NCI-H2107 treated with DMSO at 0.1 percent for 48 hours (cell line): ENCODE measurements at regions not wholly inside any gene's neighbourhood (a gene's known extent, or its start where the extent isn't known, plus 50 kb on each side); places are given as distances from the start of the nearest gene placed in this dataset.
"Not testable (repeated sequence)": the region's sequence is repeated elsewhere in the genome, so short reads cannot be mapped to it uniquely, and the experiment has no call there.

Experiments used
- DNase-seq: peaks from one replicate; lab custom pipeline; 2025; ENCODE audit not compliant: unreplicated experiment; lab: John Stamatoyannopoulos, UW

DNA sequence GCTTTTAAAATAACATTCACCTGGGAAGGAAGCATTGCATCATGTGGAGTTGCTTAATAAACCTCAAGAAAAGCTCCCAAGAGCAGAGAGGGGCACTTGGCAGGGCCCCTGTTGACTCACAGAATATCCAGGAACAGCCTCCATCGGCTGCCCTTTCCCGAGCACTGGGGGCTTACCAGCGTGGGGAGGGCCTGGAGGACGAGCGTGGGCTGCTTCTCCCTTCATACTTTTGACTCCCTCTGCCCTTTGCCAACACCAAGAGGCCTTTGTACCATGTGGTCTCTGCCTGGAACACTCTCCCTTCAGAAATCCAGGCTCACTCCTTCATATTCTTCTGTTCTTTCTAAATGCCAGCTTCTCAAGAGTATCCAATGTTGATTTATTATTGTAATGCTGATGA, 492.1 kb upstream of the TMEM132C start:
- no peak for DNase-seq

DNA sequence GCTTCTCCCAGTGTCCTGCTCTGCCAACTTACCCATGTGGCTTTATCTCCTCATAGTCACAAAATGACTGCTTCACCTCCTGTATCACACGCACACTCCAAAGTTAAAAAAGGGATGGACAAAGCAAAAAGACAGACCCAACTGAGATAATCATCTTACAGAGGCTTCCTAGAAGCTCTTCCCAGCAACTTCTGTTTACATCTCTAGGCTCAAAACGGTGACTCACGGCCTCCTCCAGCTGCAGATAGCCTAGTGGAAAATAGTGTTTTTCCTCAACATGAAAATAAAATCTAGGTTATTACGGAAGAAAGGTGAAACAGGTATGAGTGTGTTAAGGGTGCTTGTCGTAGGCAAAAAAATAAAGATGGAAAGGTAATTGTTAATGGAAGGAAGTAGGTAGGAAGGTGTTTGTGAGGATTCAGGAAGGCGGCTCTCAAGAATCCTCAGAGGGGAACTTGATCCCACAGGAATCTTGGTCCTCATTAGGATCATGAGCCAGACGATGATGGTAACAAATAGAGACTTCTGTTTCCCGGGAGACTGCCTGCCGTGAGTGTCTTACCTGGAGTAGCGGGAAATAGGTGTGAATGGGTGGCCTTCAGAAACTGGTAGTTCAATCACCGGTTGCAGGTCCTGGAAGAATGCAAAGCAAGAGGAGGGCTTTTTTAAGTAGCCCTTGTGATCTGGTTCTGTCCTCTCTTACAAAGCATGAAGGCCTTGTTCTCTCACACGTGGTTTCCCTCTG, 487.5 kb upstream of the TMEM132C start:
- DNase-seq, result no peak

DNA sequence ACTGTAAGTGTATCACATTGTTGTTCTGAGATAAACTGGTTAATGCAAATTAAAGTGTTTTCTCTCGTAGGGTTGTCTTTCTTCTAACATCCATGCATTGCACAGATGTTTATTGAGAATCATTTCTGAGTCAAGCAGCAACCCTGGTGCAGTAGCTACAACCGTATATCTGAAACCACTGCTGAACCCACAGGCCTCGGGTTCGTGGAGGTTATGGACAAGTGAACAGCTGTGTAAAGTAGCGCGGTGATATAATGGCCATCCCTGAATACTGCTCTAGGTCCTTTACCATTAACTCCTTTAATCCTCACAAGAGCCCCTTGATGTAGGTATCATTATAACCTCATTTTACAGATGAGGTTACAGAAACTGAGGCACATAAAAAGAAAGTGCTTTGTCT, 486.1 kb upstream of the TMEM132C start:
- no peak for DNase-seq

DNA sequence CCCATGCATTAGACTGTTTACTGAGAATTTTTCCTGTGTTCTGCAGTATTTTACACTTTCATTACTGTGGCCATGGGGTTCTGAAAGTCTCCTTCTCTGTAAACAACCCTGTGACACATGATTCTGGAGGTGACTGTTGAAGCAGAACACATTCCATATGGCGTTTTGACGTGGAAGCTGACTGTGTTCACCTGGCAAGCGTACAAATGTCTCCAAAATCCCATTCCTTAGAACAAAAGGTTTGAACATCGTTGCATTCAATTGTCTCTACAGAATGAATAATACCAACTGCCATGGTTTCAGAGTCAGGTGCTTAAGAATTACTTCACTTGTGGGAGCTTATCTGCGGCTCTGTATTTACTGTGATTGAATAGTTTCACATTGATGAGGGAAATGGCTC, 485.6 kb upstream of the TMEM132C start:
- DNase-seq, result no peak

DNA sequence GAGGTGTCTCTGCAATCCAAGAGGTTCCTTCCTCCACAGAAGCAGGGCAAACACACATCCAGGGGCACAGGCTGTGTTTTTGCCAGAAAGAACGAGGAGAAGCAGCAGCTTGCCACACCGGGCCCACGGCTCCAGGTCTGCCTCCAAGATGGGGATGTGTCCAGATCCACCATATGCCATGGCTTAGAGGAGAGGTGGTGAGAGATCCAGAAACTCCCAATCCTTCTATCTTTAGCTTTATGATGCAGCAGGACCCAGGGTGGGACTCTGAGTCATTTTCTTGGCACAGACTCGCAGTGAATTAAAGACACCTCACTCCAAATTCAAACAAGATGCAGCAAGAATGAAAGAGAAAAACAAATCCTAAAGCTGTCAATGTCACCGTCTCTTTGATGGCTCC, 481.4 kb upstream of the TMEM132C start:
- no peak for DNase-seq

DNA sequence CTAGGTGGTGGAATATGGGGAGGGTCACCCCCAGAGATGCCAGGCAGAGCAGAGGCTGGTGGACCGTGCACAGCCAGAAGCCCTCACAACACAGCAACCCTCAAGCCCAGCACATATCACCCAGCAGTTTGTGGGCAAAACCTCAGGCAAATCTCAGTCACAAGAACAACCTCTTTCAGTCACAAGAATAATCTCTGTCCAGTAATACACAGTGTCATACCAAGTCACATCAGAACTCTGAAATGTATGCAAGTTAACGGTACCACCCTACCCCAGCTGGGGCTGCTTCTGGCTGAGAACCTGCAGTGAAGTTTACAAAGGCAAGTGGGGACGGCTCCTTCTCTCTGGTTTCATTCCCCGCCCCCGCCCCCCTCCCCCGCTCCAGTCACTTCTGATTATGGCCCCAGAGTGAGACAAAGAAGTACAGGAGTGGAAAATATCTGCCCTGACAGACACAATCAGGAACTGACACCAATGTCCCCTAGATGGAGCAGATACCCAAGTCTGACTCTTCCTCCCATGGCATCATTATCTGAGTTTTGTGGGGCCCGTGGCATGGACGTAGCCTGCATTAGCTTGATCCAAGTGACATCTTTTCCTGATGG, 480.9 kb upstream of the TMEM132C start:
- no peak for DNase-seq

DNA sequence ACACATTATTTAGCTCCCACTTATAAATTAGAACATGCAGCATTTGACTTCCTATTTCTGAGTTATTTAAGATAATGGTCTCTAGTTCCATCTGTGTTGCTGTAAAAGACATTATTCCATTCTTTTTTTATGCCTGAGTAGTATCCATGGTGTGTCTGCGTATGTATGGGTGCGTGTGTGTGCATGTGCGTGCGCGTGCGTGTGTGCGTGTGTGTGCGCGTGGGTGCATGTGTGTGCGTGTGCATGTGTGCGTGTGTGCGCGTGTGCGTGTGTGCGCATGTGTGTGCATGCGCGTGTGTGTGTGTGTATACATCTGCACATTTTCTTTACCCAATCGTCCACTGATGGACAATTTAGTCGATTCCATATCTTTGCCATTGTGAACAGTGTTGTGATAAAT, 479.4 kb upstream of the TMEM132C start:
- DNase-seq, result no peak

DNA sequence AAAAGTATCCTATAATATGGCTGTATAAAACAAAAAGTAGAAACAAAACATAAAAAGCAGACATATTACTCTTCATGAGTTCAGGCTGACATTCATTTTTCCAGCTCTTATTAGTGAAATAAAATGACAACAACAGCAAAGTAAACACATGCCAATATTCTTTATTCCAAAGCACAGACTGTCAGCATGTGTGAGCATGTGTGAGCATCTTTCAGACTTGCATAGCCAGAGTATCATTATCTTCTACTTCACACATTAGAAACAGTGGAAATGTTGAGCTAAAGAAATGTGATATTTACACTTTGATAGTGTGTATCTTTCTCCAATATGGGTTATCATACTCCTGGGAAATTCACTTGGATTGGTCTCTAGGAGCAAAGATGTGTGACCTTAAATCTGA, 476.6 kb upstream of the TMEM132C start:
- DNase-seq, result no peak

DNA sequence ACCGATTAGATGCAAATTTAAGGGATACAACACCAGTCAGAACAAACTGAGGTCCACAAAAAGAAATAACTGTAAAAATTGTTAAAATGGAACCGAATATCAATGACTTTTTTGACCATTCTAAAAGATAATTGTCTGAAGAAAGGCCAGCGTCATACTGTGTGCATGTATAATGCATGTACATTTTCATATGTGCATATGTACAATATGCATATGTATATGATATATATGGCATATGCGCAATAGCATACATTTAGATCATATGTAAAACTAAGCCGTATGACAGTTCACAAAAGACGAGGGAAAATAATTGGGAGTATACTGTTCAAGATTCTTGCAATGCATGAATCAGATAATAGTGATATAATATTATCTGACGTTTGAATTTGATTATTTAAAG, 475.8 kb upstream of the TMEM132C start:
- DNase-seq, result no peak

DNA sequence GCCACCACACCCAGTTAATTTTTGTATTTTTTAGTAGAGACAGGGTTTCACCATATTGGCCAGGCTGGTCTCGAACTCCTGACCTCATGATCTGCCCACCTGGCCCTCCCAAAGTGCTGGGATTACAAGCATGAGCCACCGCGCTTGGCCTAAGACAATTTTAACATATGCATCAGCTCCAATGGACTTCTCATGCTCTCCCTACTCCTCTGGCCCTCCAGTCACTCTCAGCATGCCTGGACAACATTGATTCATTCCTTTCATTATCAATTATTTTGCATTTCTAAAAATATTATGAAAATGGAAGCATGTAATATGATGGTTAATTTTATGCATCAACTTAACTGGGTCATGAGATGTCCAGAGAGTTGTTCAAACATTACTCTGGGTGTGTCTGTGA, 469.1 kb upstream of the TMEM132C start:
- DNase-seq, result no peak

DNA sequence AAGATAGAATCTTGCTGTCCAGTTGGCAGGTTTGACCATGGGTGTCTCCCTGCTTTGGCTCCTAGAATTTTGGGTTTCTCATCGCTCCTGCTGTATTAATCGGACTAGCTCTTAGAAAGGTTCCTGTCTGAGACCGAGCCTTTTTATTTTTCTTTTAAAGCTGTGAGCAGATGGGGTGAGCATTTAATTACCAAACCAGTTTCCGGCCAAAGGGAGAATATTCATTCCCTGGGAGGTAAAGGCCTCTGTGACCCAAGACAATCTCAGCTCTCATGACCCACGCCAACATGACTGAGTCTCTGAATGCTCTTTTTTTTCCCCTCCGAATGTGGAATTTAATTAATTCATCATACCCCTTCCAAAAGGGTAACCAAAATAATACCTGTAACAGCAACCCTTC, 464.7 kb upstream of the TMEM132C start:
- DNase-seq, result no peak

DNA sequence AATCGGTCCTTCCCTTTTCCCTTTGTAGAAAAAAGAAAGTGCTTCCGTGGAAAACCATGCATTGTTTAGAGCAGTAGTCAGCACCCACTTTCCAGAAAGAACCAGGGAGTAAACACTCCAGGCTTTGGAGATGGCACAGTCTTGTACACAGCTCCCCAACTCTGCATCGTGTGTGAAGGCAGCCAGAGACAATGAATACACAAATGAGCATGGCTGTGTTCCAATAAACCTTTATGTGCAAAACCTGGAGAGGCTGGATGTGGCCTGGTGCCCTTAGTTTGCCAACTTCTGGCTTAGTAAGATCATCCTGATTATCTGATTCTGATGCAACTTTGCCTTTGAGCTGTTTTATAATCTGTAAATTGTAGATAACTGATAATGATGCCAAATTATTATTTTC, 463.4 kb upstream of the TMEM132C start:
- no peak for DNase-seq

DNA sequence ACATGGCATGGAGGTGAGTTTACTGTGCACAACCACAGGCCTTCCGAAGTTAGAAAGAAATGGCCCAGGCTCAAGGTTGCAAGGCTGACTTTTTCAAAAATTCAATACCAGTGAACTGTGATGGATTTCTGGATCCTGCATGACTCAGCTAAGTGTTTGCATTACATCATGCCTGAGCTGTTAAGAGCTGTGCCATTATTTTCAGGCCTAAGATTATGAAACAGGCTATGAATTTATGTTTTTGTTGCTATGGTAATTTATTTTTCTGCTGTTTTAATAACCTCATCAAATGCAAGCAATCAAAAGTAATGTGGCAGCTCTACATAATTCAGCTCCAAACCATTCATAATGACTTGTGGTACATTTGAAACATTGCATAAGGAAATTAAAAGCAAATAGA, 457.7 kb upstream of the TMEM132C start:
- DNase-seq, result no peak

DNA sequence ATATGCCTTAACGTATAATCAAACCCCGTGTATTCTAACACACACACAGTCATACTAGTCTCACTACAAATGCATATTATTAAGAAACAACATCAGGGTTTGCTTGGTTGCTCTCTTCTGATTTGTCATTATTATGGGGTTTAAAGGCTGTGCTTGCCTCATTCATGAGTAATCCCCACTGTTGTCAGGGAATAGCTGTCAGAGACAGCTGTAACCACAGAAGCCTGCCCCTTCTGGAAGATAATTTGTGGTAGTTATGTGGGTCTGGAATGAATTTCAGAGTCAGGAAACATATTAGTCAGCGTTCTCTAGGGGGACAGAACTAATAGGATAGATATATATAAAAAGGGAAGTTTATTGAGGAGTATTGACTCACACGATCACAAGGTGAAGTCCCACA, 456.9 kb upstream of the TMEM132C start:
- no peak for DNase-seq

DNA sequence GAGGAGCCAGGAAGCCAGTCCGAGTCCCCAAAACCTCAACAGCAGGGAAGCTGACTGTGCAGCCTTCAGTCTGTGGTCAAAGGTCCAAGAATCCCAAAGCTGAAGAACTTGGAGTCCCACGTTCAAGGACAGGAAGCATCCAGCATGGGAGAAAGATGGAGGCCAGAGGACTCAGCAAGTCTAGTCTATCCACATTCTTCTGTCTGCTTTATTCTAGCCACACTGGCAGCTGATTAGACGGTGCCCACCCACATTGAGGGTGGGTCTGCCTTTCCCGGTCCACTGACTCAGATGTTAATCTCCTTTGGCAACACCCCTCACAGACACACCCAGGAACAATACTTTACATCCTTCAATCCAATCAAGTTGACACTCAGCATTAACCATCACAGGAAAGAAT, 456.5 kb upstream of the TMEM132C start:
- not testable (repeated sequence) for DNase-seq

DNA sequence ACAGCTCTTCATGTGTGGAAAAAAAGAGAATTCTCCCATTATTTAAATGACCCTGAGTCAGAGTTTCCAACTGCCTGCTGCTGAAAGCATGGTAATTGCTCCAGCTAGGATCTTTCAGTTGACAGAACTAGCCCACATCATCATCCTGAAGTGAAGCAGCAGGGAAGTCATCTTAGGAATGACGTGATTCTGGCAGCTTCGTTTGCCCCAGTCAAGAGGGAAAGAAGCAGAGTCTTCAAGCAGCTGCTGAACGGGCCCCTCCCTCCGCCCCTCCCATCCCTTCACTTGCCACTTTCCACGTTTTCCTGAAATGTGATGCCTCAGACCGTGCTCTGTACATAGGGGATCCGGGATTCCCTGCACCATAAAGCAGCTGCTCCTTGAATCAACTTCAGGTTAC, 455.0 kb upstream of the TMEM132C start:
- DNase-seq, result no peak

DNA sequence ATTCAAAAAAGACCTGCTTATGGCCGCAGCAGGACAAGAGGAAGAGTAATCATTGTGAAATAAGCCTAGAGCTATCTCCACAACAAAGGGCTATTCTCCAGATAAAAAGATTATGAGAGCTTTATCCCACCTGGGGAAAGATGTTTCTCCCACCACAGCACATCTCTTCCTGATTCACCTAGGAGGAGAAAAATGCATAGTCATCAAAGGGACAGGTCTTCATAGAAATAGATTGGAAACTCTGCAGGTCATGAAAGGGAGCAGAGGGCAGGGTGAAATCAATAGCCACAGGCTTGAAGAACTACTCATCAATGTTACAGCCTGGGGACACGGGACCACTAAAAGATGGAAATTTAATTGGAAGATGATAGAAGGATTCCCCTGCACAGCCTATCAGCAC, 453.8 kb upstream of the TMEM132C start:
- no peak for DNase-seq

DNA sequence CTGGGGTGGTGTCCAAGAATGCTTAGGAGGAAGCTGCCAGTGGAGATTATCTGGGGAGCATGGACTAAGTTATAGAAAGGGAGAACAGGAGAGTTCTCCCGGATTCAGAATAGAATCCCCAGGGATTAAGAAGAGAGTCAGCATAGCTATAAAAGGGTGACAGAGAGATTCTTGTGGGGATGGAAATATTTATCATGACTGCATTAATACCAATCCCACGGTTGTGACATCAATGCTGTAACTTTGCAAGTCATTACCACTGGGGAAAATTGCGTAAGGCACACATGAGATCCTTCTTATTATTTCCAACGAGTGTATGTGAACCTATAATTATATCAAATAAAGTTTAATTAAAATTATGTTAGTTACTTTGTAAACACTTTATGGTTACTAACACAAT, 447.9 kb upstream of the TMEM132C start:
- no peak for DNase-seq

DNA sequence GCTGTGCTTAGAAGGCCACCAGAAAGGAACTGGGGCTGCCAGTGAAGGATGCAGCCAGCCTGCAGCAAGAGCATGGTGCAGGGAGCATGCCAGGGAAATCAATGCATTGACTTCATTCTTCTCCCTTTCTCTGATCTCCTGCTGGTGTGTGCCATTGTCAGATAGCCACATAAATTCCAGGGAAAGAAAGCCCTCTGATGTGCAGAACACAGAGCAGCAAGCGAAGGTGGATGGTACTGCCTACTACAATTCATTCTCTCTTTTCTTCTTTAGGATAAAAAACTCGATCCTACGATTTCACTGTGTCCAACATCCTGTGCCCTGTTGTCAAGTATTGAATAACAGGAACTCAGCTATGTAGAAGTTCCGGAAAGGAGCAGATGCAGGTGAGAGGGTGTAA, 446.7 kb upstream of the TMEM132C start:
- no peak for DNase-seq

DNA sequence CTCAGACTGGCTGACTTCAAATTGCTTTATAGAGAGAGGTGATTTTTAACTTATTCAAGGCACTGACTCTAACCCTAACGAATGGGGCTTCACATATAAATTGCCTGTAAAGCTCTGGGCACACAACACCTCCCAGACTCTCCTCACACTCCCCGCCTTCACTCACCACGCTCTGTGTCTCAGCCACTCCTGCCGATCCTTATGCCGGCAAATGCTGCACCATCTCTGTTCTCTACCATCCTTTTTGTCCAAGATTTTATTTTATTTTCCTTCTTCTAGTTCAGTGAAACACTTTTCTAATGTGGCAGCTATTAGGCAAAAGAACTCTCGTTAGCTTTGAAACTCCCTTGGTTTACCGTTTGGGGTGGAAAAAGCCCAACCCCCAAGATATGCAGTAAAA, 446.1 kb upstream of the TMEM132C start:
- DNase-seq, result no peak

DNA sequence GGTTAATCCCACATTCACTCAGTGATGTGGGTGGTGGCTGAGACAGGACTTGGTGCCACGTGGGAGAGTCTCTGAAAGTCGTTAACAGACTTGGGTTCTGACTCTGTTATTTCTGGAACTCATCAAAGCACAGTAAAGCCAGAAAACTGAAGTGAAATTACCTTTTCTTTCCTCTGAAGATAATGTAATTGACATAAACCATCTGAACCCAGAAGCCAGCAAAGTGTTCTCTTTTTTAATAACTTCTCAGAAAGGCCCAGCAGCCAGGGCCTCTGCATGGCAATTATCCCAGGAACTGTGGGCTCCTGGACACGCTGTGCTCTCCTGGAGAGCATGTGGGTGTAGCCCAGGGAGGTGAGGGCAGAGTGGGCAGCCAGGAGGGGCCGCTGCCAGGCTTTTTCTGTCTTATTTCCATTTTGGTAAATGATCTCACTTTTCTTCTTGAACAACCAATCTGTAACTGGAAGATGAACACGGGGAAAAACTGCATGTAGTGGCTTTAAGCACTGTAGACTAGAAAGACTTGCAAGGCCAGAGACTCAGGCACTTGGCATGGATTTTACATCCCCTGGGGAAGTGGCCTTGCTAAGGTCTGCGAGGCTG, 444.1 kb upstream of the TMEM132C start:
- no peak for DNase-seq

DNA sequence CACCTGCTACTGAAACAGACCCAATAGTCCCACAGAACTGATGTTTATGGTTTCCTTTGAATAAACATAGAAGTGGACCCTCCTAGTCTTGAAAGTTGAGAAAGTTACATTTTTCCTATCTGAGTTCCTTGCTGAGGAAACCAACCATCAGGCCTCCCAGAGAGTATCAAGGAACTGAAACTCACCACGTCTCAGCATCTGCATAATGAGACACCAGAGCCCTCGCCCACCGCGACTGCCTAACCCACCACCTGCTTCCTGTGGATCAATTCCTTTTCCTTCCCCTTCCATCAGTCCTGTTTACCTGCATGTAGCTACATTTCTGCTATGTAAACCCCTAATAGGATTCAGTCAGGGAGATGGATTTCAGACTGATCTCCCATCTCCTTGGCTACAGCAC, 443.2 kb upstream of the TMEM132C start:
- no peak for DNase-seq
